ENCODE measurements at regions not wholly inside any gene's neighbourhood (a gene's known extent, or its start where the extent isn't known, plus 50 kb on each side); places are given as distances from the start of the nearest gene placed in this dataset.

DNA sequence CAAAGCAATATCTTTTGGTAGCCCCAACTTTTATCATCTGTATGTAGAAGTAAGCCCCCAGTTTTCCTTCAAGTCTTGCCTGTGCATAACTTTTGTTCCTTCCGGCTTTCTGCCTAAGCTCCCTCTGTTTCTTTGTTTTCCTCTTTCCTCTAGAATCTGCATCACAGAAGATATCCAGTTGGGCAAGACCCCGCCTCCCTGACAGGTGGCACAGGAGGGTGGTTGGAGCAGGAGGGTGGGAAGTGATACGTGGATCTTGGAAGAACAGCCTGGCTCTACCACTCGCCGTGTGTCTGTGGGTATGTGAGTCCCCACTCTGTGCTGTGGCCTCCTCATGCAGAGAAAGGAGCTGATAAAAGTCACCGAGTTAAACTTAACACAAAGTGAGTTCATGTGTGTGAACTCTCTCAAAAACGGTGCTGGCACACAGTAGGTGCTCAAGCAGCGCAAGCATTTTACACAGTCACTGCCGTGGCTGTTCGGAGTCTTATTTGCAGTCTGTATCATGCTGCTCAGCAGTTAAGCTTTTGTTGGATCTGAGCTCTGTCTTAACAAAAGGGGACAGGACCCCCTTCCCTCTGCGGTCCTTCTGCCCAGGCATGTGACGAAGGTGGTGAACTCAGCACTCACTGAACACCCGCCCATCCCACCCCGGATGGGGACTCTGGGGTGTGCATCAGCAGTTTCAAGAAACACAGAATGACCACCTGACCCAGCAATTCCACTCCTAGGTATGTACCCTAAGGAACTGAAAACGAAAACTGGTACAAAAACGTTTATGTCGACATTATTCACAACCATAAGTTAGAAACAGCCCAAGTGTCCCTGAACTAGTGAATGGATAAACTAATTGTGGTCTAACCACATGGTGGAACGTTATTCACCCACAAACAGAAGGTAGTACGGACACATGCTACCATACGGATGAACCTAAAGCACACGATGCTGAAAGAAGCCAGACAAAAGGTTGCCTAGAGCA lies 249.1 kb downstream of the CTTN start:
- Histone ChIP-seq H3K79me2 (ENCODE audit: insufficient read depth) (no peaks in the 10 kb centered on the region), H3K4me3 (ENCODE audit: low read depth in 2 of 2, low read length in 1 of 2) (no peak overlapping the region), H3K9me2 (no peaks in the 10 kb centered on the region), H3K9ac (no peak overlapping the region), H3K4me1 (ENCODE audit: control insufficient read depth in 1 of 2, insufficient read depth in 2 of 2, low read depth in 1 of 2, low read length in 1 of 2) (peaks cover 0 to 4% of the 10 kb centered on the region in 2 experiments; a peak in 1 of 4 replicates), H3K27ac (ENCODE audit: low read depth in 2 of 2, low read length in 1 of 2) (no peak overlapping the region), H3K4me2 (no peak overlapping the region), H3F3A (replicated peaks; ENCODE audit: insufficient read depth) (no peaks in the 10 kb centered on the region), H3K27me3 (ENCODE audit: insufficient read depth) (no peaks in the 10 kb centered on the region), H3K9me3 (no peaks in the 10 kb centered on the region), H2AFZ (ENCODE audit: low read depth) (no peak overlapping the region), H3K36me3 (replicated peaks in 1 of 2; ENCODE audit: control insufficient read depth in 1 of 2, insufficient read depth in 2 of 2, low read length in 1 of 2) (no peaks in the 10 kb centered on the region), H4K20me1 (ENCODE audit: insufficient read depth) (no peaks in the 10 kb centered on the region)
- TF ChIP-seq EZH2phosphoT487 (IDR thresholded peaks at IDR 0.05; ENCODE audit: borderline replicate concordance, low read depth) = no peak
- TF ChIP-seq, protein P1, sequence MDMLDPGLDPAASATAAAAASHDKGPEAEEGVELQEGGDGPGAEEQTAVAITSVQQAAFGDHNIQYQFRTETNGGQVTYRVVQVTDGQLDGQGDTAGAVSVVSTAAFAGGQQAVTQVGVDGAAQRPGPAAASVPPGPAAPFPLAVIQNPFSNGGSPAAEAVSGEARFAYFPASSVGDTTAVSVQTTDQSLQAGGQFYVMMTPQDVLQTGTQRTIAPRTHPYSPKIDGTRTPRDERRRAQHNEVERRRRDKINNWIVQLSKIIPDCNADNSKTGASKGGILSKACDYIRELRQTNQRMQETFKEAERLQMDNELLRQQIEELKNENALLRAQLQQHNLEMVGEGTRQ (IDR thresholded peaks at IDR 0.05; ENCODE audit: borderline replicate concordance, low read depth, low read length) = no peak
- DNase-seq = no peak
- ChIA-PET POLR2A (no interaction called here), CTCF (interaction anchor here (0.8 to 1.2 kb wide), 2 partner anchors 14 to 37 kb away, joined by 3 read pairs; no protein-coding TSS in a partner anchor)
- 53% methylated on average over 21 of the region's 21 CpGs for WGBS (ENCODE audit: low lambda C conversion rate)

DNA sequence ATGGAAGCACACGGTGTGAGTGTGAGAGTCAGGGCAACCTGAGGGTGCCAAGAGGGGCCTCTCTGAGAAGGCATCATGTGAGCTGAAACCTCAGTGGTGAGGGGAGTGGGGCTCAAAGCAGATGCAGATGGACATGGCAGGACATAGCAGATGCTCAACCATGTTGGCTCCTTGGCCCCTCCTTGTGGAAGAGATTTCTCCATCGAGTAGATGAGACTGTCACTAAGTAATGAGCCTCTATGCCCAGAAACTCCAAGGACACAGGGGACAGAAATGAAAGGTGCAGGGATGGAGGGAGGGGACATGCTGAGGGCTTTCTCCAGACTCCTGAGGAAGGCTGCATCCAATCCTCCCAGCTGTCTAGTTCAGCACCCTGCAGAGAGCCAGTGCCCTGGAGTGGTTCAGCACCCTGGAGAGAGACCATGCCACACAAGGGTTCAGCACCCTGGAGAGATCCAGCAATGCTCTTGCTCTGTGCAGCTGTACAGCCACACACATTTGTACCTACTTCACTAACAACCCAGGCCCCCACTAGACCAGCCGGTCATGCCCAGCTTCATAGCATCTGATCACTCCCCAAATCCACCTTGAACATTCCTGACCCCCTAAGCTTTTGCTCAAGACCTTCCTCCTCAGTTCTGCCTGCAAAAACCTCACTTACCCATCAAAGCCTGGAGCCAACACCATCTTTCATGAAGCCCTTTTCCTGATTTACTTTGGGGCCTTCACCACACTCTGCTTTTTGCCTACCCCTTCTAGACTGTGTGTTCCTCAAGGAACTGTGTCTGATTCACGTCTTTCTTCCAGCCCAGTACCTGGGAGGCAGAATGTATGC lies 252.0 kb downstream of the CTTN start:
- H3K27me3 ChIP-seq (ENCODE audit: insufficient read depth) = no peaks in the 10 kb centered on the region
- no peak overlapping the region for H3K4me2 ChIP-seq
- H4K20me1 ChIP-seq (ENCODE audit: insufficient read depth) = no peaks in the 10 kb centered on the region
- H3K4me3 ChIP-seq (ENCODE audit: low read depth in 2 of 2, low read length in 1 of 2) = no peak overlapping the region
- H3K9ac ChIP-seq = no peak overlapping the region
- no peaks in the 10 kb centered on the region for H3F3A ChIP-seq (replicated peaks; ENCODE audit: insufficient read depth)
- no peaks in the 10 kb centered on the region for H3K9me3 ChIP-seq
- no peak overlapping the region for H3K27ac ChIP-seq (ENCODE audit: low read depth in 2 of 2, low read length in 1 of 2)
- ChIA-PET CTCF (interaction anchor here (1.2 kb wide), 1 partner anchor 9 kb away, joined by 3 read pairs; no protein-coding TSS in a partner anchor), POLR2A (interaction anchor here (1.3 kb wide), 1 partner anchor 12 kb away, joined by 3 read pairs; no protein-coding TSS in a partner anchor)
- no peaks in the 10 kb centered on the region for H3K9me2 ChIP-seq
- WGBS (ENCODE audit: low lambda C conversion rate) = 23% methylated on average over 4 of the region's 4 CpGs
- no peaks in the 10 kb centered on the region for H3K36me3 ChIP-seq (replicated peaks in 1 of 2; ENCODE audit: control insufficient read depth in 1 of 2, insufficient read depth in 2 of 2, low read length in 1 of 2)
- H3K4me1 ChIP-seq (ENCODE audit: control insufficient read depth in 1 of 2, insufficient read depth in 2 of 2, low read depth in 1 of 2, low read length in 1 of 2) = peaks cover 0 to 3% of the 10 kb centered on the region in 2 experiments; a peak in 1 of 4 replicates
- no peak overlapping the region for H2AFZ ChIP-seq (ENCODE audit: low read depth)
- TF ChIP-seq YY1 (IDR thresholded peaks at IDR 0.05; ENCODE audit: low read depth) (no peak), GATA2 (CRISPR knock-in tag; IDR thresholded peaks at IDR 0.05) (no peak)
- TF ChIP-seq, protein P2, sequence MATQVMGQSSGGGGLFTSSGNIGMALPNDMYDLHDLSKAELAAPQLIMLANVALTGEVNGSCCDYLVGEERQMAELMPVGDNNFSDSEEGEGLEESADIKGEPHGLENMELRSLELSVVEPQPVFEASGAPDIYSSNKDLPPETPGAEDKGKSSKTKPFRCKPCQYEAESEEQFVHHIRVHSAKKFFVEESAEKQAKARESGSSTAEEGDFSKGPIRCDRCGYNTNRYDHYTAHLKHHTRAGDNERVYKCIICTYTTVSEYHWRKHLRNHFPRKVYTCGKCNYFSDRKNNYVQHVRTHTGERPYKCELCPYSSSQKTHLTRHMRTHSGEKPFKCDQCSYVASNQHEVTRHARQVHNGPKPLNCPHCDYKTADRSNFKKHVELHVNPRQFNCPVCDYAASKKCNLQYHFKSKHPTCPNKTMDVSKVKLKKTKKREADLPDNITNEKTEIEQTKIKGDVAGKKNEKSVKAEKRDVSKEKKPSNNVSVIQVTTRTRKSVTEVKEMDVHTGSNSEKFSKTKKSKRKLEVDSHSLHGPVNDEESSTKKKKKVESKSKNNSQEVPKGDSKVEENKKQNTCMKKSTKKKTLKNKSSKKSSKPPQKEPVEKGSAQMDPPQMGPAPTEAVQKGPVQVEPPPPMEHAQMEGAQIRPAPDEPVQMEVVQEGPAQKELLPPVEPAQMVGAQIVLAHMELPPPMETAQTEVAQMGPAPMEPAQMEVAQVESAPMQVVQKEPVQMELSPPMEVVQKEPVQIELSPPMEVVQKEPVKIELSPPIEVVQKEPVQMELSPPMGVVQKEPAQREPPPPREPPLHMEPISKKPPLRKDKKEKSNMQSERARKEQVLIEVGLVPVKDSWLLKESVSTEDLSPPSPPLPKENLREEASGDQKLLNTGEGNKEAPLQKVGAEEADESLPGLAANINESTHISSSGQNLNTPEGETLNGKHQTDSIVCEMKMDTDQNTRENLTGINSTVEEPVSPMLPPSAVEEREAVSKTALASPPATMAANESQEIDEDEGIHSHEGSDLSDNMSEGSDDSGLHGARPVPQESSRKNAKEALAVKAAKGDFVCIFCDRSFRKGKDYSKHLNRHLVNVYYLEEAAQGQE (IDR thresholded peaks at IDR 0.05; ENCODE audit: low read depth, low read length) = peak; percentile 93
- no peak for DNase-seq
- no peaks in the 10 kb centered on the region for H3K79me2 ChIP-seq (ENCODE audit: insufficient read depth)

Measured in SK-N-SH (cell line).